B cell (primary cell): ENCODE measurements at regions not wholly inside any gene's neighbourhood (a gene's known extent, or its start where the extent isn't known, plus 50 kb on each side); places are given as distances from the start of the nearest gene placed in this dataset.

ENCODE experiments used
- CTCF ChIP-seq: fragments of 200-600 bp; IDR thresholded peaks from one replicate; pipeline ENCODE4 v1.8.0; 2022; ENCODE audit warnings: antibody characterized with exemption, mild to moderate bottlenecking
- EZH2 ChIP-seq: IDR thresholded peaks from 2 replicates; pipeline ENCODE4 v1.6.1; 2012; ENCODE audit warnings: borderline replicate concordance, low read depth, mild to moderate bottlenecking, moderate library complexity, low read length; ENCODE audit not compliant: insufficient read depth, poor library complexity, severe bottlenecking

- TF ChIP-seq CTCF (no peak), EZH2 (no peak)
These were observed 363.4 kb downstream of the NUAK1 start for GRCh38 chr12:105775343-105775742.
